HepG2 (cell line): ENCODE measurements at regions not wholly inside any gene's neighbourhood (a gene's known extent, or its start where the extent isn't known, plus 50 kb on each side); places are given as distances from the start of the nearest gene placed in this dataset.

Experiments used
- BCLAF1 ChIP-seq: fragments of 450-650 bp; IDR thresholded peaks from 2 replicates; pipeline ENCODE4 v1.6.1; 2017; ENCODE audit warnings: mild to moderate bottlenecking
- FOXJ3 ChIP-seq: sonication (generic); formaldehyde crosslinking; IDR thresholded peaks from 2 replicates; pipeline ENCODE4 v1.4.0; 2020; ENCODE audit warnings: missing genetic modification reagents, mild to moderate bottlenecking, borderline replicate concordance
- GATAD2A ChIP-seq: IDR thresholded peaks from 2 replicates; pipeline ENCODE4 v1.6.1; 2016
- HNRNPK ChIP-seq: fragments of 200-400 bp; formaldehyde crosslinking; IDR thresholded peaks from 2 replicates; pipeline ENCODE4 v1.6.1; 2018; ENCODE audit warnings: low read length, low read depth, moderate library complexity, mild to moderate bottlenecking; ENCODE audit not compliant: poor library complexity, severe bottlenecking
- KDM1A ChIP-seq: IDR thresholded peaks from 2 replicates; pipeline ENCODE4 v1.6.1; 2016; ENCODE audit warnings: missing compliant biosample characterization
- ZNF10 ChIP-seq: sonication (generic); formaldehyde crosslinking; IDR thresholded peaks from 2 replicates; pipeline ENCODE4 v1.4.0; 2020; ENCODE audit warnings: mild to moderate bottlenecking, low read depth, missing genetic modification reagents, borderline replicate concordance
- ZNF207 ChIP-seq: fragments of 450-650 bp; IDR thresholded peaks from 2 replicates; pipeline ENCODE4 v1.6.1; 2016; ENCODE audit warnings: antibody characterized with exemption, borderline replicate concordance
- ZNF547 ChIP-seq: sonication (generic); formaldehyde crosslinking; IDR thresholded peaks from 2 replicates; pipeline ENCODE4 v1.5.1; 2020; ENCODE audit warnings: mild to moderate bottlenecking, missing genetic modification reagents
- ZNF577 ChIP-seq: sonication (generic); formaldehyde crosslinking; IDR thresholded peaks from 2 replicates; pipeline ENCODE4 v1.4.0; 2020; ENCODE audit warnings: mild to moderate bottlenecking, low read depth, missing genetic modification reagents, borderline replicate concordance
- TF ChIP-seq, protein P1 (sequence below): sonication (generic); formaldehyde crosslinking; IDR thresholded peaks from 2 replicates; pipeline ENCODE4 v1.5.0; 2020; ENCODE audit warnings: mild to moderate bottlenecking, missing genetic modification reagents, moderate library complexity
- TF ChIP-seq, protein P2 (sequence below): sonication (generic); formaldehyde crosslinking; IDR thresholded peaks from 2 replicates; pipeline ENCODE4 v1.5.1; 2020; ENCODE audit warnings: mild to moderate bottlenecking, missing genetic modification reagents
- TF ChIP-seq, protein P3 (sequence below): sonication (generic); formaldehyde crosslinking; IDR thresholded peaks from 2 replicates; pipeline ENCODE4 v1.4.0; 2020; ENCODE audit warnings: missing genetic modification reagents, borderline replicate concordance

DNA sequence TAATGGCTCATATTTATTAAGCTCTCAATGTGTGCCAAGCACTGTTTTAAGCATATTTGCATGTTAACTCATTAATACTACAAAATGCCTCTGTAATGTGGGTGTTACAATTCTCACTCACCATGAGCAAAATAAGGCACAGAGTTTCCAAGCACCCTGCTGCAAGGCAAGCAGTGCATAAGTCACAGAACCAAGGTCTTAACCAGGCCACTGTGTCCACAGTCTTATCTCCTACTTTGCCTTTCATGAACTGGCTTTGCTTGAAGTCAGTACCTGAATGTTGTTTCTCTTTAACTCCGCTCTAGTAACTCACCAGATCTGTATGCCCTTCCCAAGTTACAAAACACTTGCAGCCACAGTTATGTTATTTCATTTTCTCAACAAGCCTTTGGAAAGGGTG, 1372.7 kb downstream of the AACS start:
- TF ChIP-seq BCLAF1 (no peak), ZNF577 (CRISPR knock-in tag) (no peak), FOXJ3 (CRISPR knock-in tag) (no peak), ZNF547 (CRISPR knock-in tag) (no peak), HNRNPK (no peak), ZNF207 (no peak), KDM1A (CRISPR knock-in tag) (no peak), ZNF10 (CRISPR knock-in tag) (no peak), GATAD2A (CRISPR knock-in tag) (no peak)
- TF ChIP-seq, protein P1, sequence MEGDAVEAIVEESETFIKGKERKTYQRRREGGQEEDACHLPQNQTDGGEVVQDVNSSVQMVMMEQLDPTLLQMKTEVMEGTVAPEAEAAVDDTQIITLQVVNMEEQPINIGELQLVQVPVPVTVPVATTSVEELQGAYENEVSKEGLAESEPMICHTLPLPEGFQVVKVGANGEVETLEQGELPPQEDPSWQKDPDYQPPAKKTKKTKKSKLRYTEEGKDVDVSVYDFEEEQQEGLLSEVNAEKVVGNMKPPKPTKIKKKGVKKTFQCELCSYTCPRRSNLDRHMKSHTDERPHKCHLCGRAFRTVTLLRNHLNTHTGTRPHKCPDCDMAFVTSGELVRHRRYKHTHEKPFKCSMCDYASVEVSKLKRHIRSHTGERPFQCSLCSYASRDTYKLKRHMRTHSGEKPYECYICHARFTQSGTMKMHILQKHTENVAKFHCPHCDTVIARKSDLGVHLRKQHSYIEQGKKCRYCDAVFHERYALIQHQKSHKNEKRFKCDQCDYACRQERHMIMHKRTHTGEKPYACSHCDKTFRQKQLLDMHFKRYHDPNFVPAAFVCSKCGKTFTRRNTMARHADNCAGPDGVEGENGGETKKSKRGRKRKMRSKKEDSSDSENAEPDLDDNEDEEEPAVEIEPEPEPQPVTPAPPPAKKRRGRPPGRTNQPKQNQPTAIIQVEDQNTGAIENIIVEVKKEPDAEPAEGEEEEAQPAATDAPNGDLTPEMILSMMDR (CRISPR knock-in tag), result no peak
- TF ChIP-seq, protein P2, sequence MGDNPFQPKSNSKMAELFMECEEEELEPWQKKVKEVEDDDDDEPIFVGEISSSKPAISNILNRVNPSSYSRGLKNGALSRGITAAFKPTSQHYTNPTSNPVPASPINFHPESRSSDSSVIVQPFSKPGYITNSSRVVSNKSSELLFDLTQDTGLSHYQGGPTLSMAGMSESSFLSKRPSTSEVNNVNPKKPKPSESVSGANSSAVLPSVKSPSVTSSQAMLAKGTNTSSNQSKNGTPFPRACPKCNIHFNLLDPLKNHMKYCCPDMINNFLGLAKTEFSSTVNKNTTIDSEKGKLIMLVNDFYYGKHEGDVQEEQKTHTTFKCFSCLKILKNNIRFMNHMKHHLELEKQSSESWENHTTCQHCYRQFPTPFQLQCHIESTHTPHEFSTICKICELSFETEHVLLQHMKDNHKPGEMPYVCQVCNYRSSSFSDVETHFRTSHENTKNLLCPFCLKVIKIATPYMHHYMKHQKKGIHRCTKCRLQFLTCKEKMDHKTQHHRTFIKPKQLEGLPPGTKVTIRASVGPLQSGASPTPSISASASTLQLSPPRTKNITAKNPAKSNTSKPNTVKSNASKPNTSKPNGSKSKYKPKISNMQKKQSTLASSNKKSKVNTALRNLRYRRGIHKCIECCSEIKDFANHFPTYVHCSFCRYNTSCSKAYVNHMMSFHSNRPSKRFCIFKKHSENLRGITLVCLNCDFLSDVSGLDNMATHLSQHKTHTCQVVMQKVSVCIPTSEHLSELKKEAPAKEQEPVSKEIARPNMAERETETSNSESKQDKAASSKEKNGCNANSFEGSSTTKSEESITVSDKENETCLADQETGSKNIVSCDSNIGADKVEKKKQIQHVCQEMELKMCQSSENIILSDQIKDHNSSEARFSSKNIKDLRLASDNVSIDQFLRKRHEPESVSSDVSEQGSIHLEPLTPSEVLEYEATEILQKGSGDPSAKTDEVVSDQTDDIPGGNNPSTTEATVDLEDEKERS (CRISPR knock-in tag), result no peak
- TF ChIP-seq, protein P3, sequence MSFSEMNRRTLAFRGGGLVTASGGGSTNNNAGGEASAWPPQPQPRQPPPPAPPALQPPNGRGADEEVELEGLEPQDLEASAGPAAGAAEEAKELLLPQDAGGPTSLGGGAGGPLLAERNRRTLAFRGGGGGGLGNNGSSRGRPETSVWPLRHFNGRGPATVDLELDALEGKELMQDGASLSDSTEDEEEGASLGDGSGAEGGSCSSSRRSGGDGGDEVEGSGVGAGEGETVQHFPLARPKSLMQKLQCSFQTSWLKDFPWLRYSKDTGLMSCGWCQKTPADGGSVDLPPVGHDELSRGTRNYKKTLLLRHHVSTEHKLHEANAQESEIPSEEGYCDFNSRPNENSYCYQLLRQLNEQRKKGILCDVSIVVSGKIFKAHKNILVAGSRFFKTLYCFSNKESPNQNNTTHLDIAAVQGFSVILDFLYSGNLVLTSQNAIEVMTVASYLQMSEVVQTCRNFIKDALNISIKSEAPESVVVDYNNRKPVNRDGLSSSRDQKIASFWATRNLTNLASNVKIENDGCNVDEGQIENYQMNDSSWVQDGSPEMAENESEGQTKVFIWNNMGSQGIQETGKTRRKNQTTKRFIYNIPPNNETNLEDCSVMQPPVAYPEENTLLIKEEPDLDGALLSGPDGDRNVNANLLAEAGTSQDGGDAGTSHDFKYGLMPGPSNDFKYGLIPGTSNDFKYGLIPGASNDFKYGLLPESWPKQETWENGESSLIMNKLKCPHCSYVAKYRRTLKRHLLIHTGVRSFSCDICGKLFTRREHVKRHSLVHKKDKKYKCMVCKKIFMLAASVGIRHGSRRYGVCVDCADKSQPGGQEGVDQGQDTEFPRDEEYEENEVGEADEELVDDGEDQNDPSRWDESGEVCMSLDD, result no peak
